IMR-90 (cell line): ENCODE measurements at regions not wholly inside any gene's neighbourhood (a gene's known extent, or its start where the extent isn't known, plus 50 kb on each side); places are given as distances from the start of the nearest gene placed in this dataset.

Experiments
- ATAC-seq: fragments of 200-7000 bp; cut with Tn5 transposase; 2 replicates; pipeline ENCODE4 v1.9.1; 2020; ENCODE audit warnings: low read depth, mild to moderate bottlenecking, moderate library complexity
- BruUV-seq: library from RNA; stranded (reverse); fragments of 400-500 nt; replicated peaks from 2 replicates; lab custom pipeline; 2021; lab: Mats Ljungman, UMichigan
- CTCF ChIA-PET: fragments of 300-600 bp; formaldehyde crosslinking; extraction: SDS; loops from one replicate; lab custom pipeline; 2021; ENCODE audit warnings: antibody characterized with exemption; lab: Yijun Ruan, JAX
- POLR2A ChIA-PET: fragments of 300-600 bp; sonication (Branson Sonifier 250); formaldehyde crosslinking; loops from one replicate; lab custom pipeline; 2022; ENCODE audit warnings: antibody characterized with exemption; ENCODE audit not compliant: unreplicated experiment; lab: Charles Lee
- DNase-seq: peaks from one replicate; pipeline ENCODE4 v3.0.0; 2013
- H2AFZ ChIP-seq: replicated peaks from 2 replicates; pipeline ENCODE3; 2013; ENCODE audit warnings: low read length, mild to moderate bottlenecking; ENCODE audit not compliant: poor library complexity
- H2AK5ac ChIP-seq: 2 replicates; pipeline ENCODE4 v1.6.1; 2013; ENCODE audit warnings: low read depth, low read length, inconsistent platforms
- H2AK9ac ChIP-seq: replicated peaks from 2 replicates; pipeline ENCODE3; 2013; ENCODE audit warnings: mild to moderate bottlenecking, low read depth, low read length, moderate library complexity; ENCODE audit not compliant: poor library complexity
- H2BK120ac ChIP-seq: 2 replicates; pipeline ENCODE4 v1.6.1; 2013; ENCODE audit warnings: low read depth, low read length, inconsistent platforms
- H2BK15ac ChIP-seq: 3 replicates; pipeline ENCODE4 v1.6.1; 2013; ENCODE audit warnings: low read depth, low read length, inconsistent platforms
- H2BK20ac ChIP-seq: 2 replicates; pipeline ENCODE4 v1.6.1; 2013; ENCODE audit warnings: low read depth, mild to moderate bottlenecking, inconsistent platforms, low read length, moderate library complexity
- H2BK5ac ChIP-seq: 2 replicates; pipeline ENCODE4 v1.6.1; 2013; ENCODE audit warnings: mild to moderate bottlenecking, low read depth, low read length, inconsistent platforms; ENCODE audit not compliant: poor library complexity, severe bottlenecking
- H3K14ac ChIP-seq: replicated peaks from 2 replicates; pipeline ENCODE4 v1.6.1; 2013; ENCODE audit warnings: low read depth, low read length, inconsistent platforms
- H3K18ac ChIP-seq: 2 replicates; pipeline ENCODE4 v1.6.1; 2013; ENCODE audit warnings: low read depth, low read length, control low read depth
- H3K23ac ChIP-seq: 2 replicates; pipeline ENCODE4 v1.6.1; 2013; ENCODE audit warnings: low read depth, low read length, inconsistent platforms
- H3K27ac ChIP-seq: 2 replicates; pipeline ENCODE4 v1.5.1; 2013; ENCODE audit warnings: mild to moderate bottlenecking, control low read depth, low read length; ENCODE audit not compliant: insufficient read depth
- H3K27me3 ChIP-seq: 2 replicates; pipeline ENCODE4 v1.6.1; 2013; ENCODE audit warnings: low read length; ENCODE audit not compliant: control insufficient read depth, insufficient read depth
- H3K36me3 ChIP-seq: 2 replicates; pipeline ENCODE4 v1.6.1; 2013; ENCODE audit warnings: low read length, mixed read lengths; ENCODE audit not compliant: control insufficient read depth, insufficient read depth
- H3K4ac ChIP-seq: 2 replicates; pipeline ENCODE4 v1.6.1; 2013; ENCODE audit warnings: low read depth, low read length, inconsistent platforms
- H3K4me1 ChIP-seq: 2 replicates; pipeline ENCODE4 v1.6.1; 2013; ENCODE audit warnings: low read length, mixed read lengths; ENCODE audit not compliant: control insufficient read depth, insufficient read depth
- H3K4me2 ChIP-seq: 2 replicates; pipeline ENCODE4 v1.6.1; 2013; ENCODE audit warnings: low read depth, mild to moderate bottlenecking, control low read depth, low read length, moderate library complexity
- H3K4me3 ChIP-seq: 2 replicates; pipeline ENCODE4 v1.5.1; 2013; ENCODE audit warnings: low read depth, mild to moderate bottlenecking, control low read depth, low read length, moderate library complexity; ENCODE audit not compliant: insufficient read depth
- H3K56ac ChIP-seq: 2 replicates; pipeline ENCODE4 v1.6.1; 2013; ENCODE audit warnings: low read length, inconsistent platforms; ENCODE audit not compliant: insufficient read depth; ENCODE audit errors: extremely low read depth
- H3K79me1 ChIP-seq, 2 experiments: 2 replicates each; pipeline ENCODE4 v1.6.1; 2013; ENCODE audit warnings: low read length in 2 of 2, inconsistent platforms in 1 of 2, low read depth in 1 of 2
- H3K9ac ChIP-seq: 2 replicates; pipeline ENCODE4 v1.6.1; 2013; ENCODE audit warnings: low read depth, low read length, control low read depth
- H3K9me1 ChIP-seq: 2 replicates; pipeline ENCODE4 v1.6.1; 2013; ENCODE audit warnings: low read length, inconsistent platforms; ENCODE audit not compliant: insufficient read depth
- H3K9me3 ChIP-seq: 2 replicates; pipeline ENCODE4 v1.6.1; 2013; ENCODE audit warnings: low read length; ENCODE audit not compliant: control insufficient read depth, insufficient read depth
- H4K20me1 ChIP-seq: 2 replicates; pipeline ENCODE4 v1.6.1; 2013; ENCODE audit warnings: low read length, inconsistent platforms; ENCODE audit not compliant: insufficient read depth
- H4K5ac ChIP-seq: 2 replicates; pipeline ENCODE4 v1.6.1; 2013; ENCODE audit warnings: mild to moderate bottlenecking, low read depth, low read length, control low read depth
- H4K8ac ChIP-seq, 2 experiments: 2 replicates each; pipeline ENCODE4 v1.6.1; 2013; ENCODE audit warnings: low read depth in 2 of 2, low read length in 2 of 2, control low read depth in 1 of 2, inconsistent platforms in 1 of 2
- H4K91ac ChIP-seq: 2 replicates; pipeline ENCODE4 v1.6.1; 2013; ENCODE audit warnings: low read depth, low read length, inconsistent platforms; ENCODE audit not compliant: insufficient read depth
- RCOR1 ChIP-seq: IDR thresholded peaks from 2 replicates; pipeline ENCODE4 v1.6.1; 2012; ENCODE audit warnings: mild to moderate bottlenecking, low read length, improper control_type of control experiment; ENCODE audit not compliant: insufficient replicate concordance
- whole genome bisulfite sequencing, 2 experiments: methylation state at CpG; one replicate each; pipeline versions ENCODE4 v1.1.5 to v1.1.7; 2013; ENCODE audit warnings: missing lambda C conversion rate in 2 of 2; ENCODE audit not compliant: insufficient read length in 1 of 2; ENCODE audit errors: extremely low coverage in 2 of 2; 5-methylcytosine and 5-hydroxymethylcytosine counted together
- dilution Hi-C: fragments of 300-500 bp; cut with HindIII; formaldehyde crosslinking; loops from one replicate; pipeline ENCODE4 v1.14.3; 2018; ENCODE audit warnings: low sequenced_read_pairs; ENCODE audit not compliant: unreplicated experiment
- in situ Hi-C: fragments of 300-500 bp; cut with MboI; formaldehyde crosslinking; loops from 3 replicates; pipeline ENCODE4 v1.14.3; 2019; ENCODE audit warnings: low sequenced_read_pairs, inconsistent platforms, mixed read lengths
- intact Hi-C: fragments of 100-400 bp; cut with micrococcal nuclease; formaldehyde crosslinking; loops from 2 replicates; pipeline ENCODE4 v1.10.0; 2022

GRCh38 chr5:125109816-125110215 is 363.4 kb upstream of the ZNF608 start:
- no peak overlapping the region for H3K56ac ChIP-seq
- ChIA-PET CTCF (no interaction called here), POLR2A (no interaction called here)
- peaks cover 5% of the 10 kb centered on the region; the same call in 1 of the 2 replicates for H3K4me1 ChIP-seq
- TF ChIP-seq RCOR1: no peak
- no peaks in the 10 kb centered on the region for H3K79me1 ChIP-seq
- H4K8ac ChIP-seq: no peak overlapping the region
- H2BK5ac ChIP-seq: no peak overlapping the region
- H2AK9ac ChIP-seq: no peak overlapping the region
- no peak overlapping the region for H4K5ac ChIP-seq
- no peak overlapping the region for H3K18ac ChIP-seq
- H2AK5ac ChIP-seq: no peak overlapping the region
- no peak overlapping the region for H3K4ac ChIP-seq
- H3K23ac ChIP-seq: no peak overlapping the region
- H4K20me1 ChIP-seq: no peaks in the 10 kb centered on the region
- no CpG with 5 or more reads among the region's 1 CpG for WGBS, 2 experiments
- H3K27me3 ChIP-seq: no peaks in the 10 kb centered on the region
- no peak for ATAC-seq
- intact Hi-C loops: no loop called here
- no peak overlapping the region for H3K4me2 ChIP-seq
- no peak overlapping the region for H2BK20ac ChIP-seq
- no peak overlapping the region for H3K9ac ChIP-seq
- DNase-seq: no peak
- H3K14ac ChIP-seq: no peak overlapping the region
- H3K27ac ChIP-seq: no peak overlapping the region
- no peak overlapping the region for H2BK15ac ChIP-seq
- BruUV-seq: no TSS peak
- no peak overlapping the region for H2BK120ac ChIP-seq
- H3K36me3 ChIP-seq: no peaks in the 10 kb centered on the region
- in situ Hi-C loops: no loop called here
- no peak overlapping the region for H2AFZ ChIP-seq
- H4K91ac ChIP-seq: no peak overlapping the region
- no peaks in the 10 kb centered on the region for H3K9me3 ChIP-seq
- no peaks in the 10 kb centered on the region for H3K9me1 ChIP-seq
- H3K4me3 ChIP-seq: no peak overlapping the region
- dilution Hi-C loops: no loop called here
